ENCODE measurements at regions not wholly inside any gene's neighbourhood (a gene's known extent, or its start where the extent isn't known, plus 50 kb on each side); places are given as distances from the start of the nearest gene placed in this dataset.

DNA sequence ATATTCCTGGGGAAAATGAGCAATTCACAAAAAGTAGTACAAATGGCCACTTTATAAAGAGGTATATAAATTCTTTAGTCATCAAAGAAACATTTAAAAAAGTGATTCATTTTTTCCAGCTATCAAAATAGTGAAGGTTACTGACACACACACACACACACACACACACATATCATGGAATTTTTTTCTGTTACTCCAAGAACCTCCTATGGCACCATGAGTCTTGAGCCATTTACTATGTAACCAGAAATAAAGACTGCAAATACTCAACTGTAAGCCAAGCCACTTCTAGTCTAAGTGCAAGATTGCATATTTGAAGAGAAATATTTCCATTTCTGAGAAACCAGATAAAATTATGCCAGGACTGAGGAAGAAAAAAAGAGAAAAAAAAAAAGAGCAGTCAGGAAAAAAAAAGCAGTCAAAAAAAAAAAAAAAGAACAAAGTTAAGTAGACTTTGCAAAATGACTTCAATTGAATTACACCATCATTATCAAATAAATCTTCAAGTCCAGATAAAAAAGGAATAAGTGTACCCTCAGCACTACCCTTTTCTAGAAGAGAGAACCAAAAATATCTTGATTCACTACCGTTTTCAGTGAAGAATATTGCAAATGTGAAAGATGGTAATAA, 275.7 kb downstream of the DAD1 start:
- no TSS peak for BruUV-seq (replicated peaks)
- Histone ChIP-seq H3K4me2 (ENCODE audit: low read depth, low read length) (no peak overlapping the region), H3K27ac (ENCODE audit: extremely low read length, insufficient read depth, low read length) (no peak overlapping the region), H3K27me3 (ENCODE audit: control insufficient read depth in 1 of 2, insufficient read depth in 2 of 2, low read length in 2 of 2) (no peaks in the 10 kb centered on the region; a peak in 1 of 5 replicates), H3K79me2 (ENCODE audit: insufficient read depth, low read length) (no peaks in the 10 kb centered on the region), H3K4me1 (ENCODE audit: insufficient read depth, low read length) (no peaks in the 10 kb centered on the region), H3K9me3 (ENCODE audit: low read length) (no peaks in the 10 kb centered on the region), H3K4me3 (replicated peaks in 1 of 3; ENCODE audit: insufficient read depth in 1 of 3, low read depth in 2 of 3, low read length in 3 of 3) (no peak overlapping the region), H4K20me1 (ENCODE audit: insufficient read depth, low read length) (no peaks in the 10 kb centered on the region), H3K36me3 (replicated peaks in 1 of 2; ENCODE audit: control insufficient read depth in 1 of 2, insufficient read depth in 2 of 2, low read length in 2 of 2) (no peaks in the 10 kb centered on the region), H3K9ac (ENCODE audit: insufficient read depth, low read depth, low read length) (no peak overlapping the region), H2AFZ (ENCODE audit: low read length) (no peak overlapping the region)
- WGBS (ENCODE audit: low lambda C conversion rate), result 1% methylated on average over 1 of the region's 1 CpG
- POLR2A ChIA-PET, result no interaction called here
- DNase-seq (ENCODE audit: low spot score) (no peak), ATAC-seq (no peak), FAIRE-seq (no peak)
- CTCF ChIA-PET (ENCODE audit: low intra/inter-chr PET ratio, low total read pairs), result interaction anchor here (0.9 to 4.5 kb wide), 5 partner anchors 10 to 159 kb away, joined by 3 to 67 read pairs (median 5); no protein-coding TSS in a partner anchor
- in situ Hi-C loops (cut with HindIII; ENCODE audit: extremely low pct_ligation_motif_present, low pct_unique_long_range_greater_than_20kb) (no loop called here), intact Hi-C loops (cut with micrococcal nuclease; ENCODE audit: unreplicated experiment) (loop anchor here (10.0 kb wide), 1 partner anchor 148 kb away; no protein-coding TSS in a partner anchor)
- TF ChIP-seq SATB2 (CRISPR knock-in tag; IDR thresholded peaks at IDR 0.05), result no peak
- TF ChIP-seq, protein P1, sequence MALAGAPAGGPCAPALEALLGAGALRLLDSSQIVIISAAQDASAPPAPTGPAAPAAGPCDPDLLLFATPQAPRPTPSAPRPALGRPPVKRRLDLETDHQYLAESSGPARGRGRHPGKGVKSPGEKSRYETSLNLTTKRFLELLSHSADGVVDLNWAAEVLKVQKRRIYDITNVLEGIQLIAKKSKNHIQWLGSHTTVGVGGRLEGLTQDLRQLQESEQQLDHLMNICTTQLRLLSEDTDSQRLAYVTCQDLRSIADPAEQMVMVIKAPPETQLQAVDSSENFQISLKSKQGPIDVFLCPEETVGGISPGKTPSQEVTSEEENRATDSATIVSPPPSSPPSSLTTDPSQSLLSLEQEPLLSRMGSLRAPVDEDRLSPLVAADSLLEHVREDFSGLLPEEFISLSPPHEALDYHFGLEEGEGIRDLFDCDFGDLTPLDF (CRISPR knock-in tag; IDR thresholded peaks at IDR 0.05), result no peak
- TF ChIP-seq, protein P2, sequence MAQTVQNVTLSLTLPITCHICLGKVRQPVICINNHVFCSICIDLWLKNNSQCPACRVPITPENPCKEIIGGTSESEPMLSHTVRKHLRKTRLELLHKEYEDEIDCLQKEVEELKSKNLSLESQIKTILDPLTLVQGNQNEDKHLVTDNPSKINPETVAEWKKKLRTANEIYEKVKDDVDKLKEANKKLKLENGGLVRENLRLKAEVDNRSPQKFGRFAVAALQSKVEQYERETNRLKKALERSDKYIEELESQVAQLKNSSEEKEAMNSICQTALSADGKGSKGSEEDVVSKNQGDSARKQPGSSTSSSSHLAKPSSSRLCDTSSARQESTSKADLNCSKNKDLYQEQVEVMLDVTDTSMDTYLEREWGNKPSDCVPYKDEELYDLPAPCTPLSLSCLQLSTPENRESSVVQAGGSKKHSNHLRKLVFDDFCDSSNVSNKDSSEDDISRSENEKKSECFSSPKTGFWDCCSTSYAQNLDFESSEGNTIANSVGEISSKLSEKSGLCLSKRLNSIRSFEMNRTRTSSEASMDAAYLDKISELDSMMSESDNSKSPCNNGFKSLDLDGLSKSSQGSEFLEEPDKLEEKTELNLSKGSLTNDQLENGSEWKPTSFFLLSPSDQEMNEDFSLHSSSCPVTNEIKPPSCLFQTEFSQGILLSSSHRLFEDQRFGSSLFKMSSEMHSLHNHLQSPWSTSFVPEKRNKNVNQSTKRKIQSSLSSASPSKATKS (CRISPR knock-in tag; IDR thresholded peaks at IDR 0.05), result 0 out of 2 replicates have a peak, but pooled peaks have one; percentile 34
- no peak for TF ChIP-seq ZNF446 (CRISPR knock-in tag; IDR thresholded peaks at IDR 0.05)
- no peak for TF ChIP-seq RFX3 (CRISPR knock-in tag; IDR thresholded peaks at IDR 0.05)
- peak; percentile 15 to 45; a peak in 2 of 4 replicates for TF ChIP-seq MAFK (conservative IDR thresholded peaks at IDR 0.05 in 1 of 2, IDR thresholded peaks at IDR 0.05 in 1 of 2; ENCODE audit: low read length in 2 of 2)
- 0 out of 2 replicates have a peak, but pooled peaks have one; percentile 14 for TF ChIP-seq MAFF (IDR thresholded peaks at IDR 0.05; ENCODE audit: low read depth, low read length)
- no peak for TF ChIP-seq ZNF766 (CRISPR knock-in tag; IDR thresholded peaks at IDR 0.05; ENCODE audit: borderline replicate concordance)
- TF ChIP-seq ZSCAN30 (CRISPR knock-in tag; IDR thresholded peaks at IDR 0.05), result 0 out of 2 replicates have a peak, but pooled peaks have one; percentile 32

All from HepG2 (cell line).